HK-2 (cell line): ENCODE measurements at regions not wholly inside any gene's neighbourhood (a gene's known extent, or its start where the extent isn't known, plus 50 kb on each side); places are given as distances from the start of the nearest gene placed in this dataset.

Source experiments
- DNase-seq: peaks from one replicate; pipeline ENCODE4 v3.0.0-alpha.2; 2018; ENCODE audit not compliant: unreplicated experiment

DNA sequence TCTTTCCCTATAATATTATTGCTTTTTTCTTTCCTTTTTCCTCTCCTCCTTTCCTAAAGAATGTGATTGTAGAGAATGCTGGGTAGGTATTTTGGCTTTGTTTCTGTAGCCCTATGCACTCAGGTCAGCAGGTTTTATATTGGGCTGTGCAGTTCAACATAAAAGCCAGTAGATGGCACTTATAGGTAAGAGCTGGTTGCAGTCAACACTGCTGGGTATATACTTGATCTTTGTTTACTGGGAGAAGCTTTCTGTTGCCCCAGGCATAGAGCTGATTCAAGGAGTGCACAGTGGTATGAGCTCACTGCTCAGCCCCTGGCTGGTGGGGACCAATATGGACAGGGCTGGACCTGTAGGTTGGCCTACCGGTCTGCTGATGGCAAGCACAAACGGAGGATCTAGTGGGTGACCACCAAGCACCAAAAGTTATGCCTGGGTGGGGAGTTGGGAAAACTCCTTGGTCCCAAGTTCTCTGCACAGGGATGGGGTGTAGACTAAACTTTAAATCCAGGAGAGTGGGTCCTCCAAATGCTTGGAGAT lies 378.9 kb downstream of the PMP22 start:
- no peak for DNase-seq

DNA sequence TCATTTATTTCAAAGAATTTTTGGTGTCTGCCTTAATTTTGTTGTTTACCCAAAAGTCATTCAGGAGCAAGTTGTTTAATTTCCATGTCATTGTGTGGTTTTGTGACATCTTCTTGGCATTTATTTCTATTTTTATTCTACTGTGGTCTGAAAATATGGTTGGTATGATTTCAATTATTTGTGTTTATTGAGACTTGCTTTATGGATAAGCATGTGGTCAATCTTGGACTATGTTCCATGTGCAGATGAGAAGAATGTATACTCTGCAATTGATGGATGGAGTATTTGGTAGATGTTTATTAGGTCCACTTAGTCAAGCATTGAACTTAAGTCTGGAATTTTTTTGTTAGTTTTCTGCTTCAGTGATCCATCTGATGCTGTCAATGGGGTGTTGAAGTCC lies 383.0 kb downstream of the PMP22 start:
- no peak for DNase-seq

DNA sequence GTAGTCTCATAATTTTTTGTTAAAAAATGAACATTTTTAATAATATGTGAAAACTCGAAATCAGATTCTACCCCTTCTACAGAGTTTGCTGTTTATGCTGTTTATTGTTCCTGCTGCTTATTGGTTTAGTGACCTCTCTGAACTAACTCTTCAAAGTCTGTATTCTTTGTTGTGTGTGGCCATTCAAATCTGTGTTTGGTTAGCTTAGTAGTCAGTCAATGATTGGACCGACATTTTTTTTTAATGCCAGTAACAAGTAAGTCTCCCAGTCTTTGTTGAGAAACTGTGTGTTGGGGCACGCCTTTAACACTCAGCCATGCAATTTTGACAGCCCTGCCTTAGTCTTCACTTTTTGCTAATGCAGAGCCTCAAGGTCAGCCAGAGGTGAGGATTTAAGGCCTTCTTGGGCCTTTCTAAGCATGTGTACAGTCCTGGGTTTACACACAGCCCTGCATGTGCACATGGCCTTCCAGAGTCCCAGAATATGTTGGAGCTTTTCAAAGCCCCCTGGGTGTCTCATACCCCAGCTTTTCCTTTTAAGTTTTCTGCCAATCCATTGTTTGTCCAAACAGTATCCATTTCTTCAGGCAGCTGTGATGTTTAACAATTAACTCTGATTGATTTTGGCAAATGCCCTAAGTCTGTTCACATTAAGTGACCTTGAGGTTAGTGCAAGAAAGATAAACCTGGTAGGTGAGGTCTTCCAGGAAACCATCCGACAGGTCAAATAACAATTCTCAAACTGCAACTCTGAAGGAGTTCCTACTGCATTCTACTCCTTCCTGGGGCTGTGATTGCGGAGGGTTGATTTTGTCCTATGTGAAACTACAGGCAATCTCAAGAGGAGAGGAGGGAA lies 389.3 kb downstream of the PMP22 start:
- no peak for DNase-seq

- DNase-seq: no peak
Measured at GRCh38 chr17:14873996-14874395, 391.1 kb downstream of the PMP22 start.

- DNase-seq: no peak
Measured at GRCh38 chr17:14873540-14873939, 391.6 kb downstream of the PMP22 start.

DNA sequence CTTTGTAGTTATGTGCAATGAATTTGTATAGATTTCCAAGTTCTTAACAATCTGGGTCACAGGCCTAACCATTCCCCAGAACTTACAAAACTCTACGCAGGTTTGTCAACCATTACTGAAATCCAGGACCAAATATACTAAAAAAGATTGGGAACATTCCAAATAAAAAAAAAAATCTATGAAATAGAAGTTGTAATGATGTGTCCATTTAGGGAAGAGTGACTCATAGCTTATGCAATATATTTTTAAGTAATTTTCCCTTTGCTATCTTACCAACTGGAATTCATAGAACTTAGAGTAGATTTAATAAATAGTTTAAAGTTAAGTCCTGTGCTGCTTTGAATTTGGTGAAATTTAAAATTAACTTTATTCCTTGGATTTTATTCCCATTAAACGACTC lies 393.2 kb downstream of the PMP22 start:
- DNase-seq: no peak

GRCh38 chr17:14866266-14866665 lies 398.9 kb downstream of the PMP22 start:
- no peak for DNase-seq

DNA sequence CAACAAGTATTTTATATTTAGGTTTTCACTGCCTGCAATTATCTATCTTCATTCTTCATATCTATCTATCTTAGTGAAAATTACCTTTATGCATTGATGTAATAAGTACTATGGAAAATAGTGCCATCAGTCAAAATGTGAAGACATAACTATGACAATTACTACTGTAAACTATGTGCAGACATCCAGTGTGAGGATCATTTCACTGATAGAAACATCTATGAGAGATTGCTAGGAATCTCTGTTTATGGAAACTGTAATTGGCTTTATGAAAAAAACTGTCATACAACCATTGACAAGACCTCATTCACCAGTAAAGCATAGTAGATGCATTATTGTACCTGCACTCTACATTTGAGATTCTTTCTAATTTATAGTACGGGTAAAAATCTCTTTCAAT lies 401.0 kb downstream of the PMP22 start:
- DNase-seq: no peak

DNA sequence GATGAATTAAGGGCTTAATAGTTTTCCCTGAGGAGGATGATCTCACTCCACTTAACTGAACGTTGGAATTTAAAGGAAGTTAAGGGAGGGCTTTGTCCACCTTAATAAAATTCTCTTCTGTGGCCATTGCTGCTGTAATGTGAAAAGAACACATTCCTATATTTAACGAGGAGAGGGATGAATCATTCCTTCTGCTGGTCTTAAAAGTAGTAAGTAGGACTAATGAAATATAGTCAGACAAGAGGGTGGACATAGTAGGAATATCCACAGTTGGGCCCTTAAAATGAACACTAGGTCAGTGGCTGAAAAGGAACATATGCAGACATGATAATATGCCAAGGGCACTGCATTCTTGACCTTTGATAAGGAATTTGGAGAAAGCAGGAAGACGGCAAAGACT lies 405.6 kb downstream of the PMP22 start:
- no peak for DNase-seq

- no peak for DNase-seq
Measured at GRCh38 chr17:14856176-14856575, 408.9 kb downstream of the PMP22 start.

DNA sequence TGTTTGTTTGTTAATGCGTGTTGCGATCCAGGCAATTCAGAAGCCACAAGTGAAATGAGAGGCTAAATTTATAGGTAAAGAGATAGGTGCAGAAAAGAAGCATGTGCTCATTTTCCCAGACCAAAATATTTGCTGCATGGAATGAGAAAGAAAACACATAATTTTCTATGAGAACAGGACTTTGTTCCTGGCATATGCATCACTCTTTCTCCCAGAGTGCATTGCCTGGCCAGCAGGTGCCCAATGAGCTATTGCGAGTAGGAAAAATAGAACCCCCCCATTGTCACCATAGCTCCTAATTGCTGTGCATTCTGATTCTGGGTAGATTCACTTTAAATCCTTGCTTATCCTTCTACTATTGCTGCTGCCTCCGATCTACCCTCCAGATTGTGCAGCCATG lies 410.4 kb downstream of the PMP22 start:
- DNase-seq: no peak

DNA sequence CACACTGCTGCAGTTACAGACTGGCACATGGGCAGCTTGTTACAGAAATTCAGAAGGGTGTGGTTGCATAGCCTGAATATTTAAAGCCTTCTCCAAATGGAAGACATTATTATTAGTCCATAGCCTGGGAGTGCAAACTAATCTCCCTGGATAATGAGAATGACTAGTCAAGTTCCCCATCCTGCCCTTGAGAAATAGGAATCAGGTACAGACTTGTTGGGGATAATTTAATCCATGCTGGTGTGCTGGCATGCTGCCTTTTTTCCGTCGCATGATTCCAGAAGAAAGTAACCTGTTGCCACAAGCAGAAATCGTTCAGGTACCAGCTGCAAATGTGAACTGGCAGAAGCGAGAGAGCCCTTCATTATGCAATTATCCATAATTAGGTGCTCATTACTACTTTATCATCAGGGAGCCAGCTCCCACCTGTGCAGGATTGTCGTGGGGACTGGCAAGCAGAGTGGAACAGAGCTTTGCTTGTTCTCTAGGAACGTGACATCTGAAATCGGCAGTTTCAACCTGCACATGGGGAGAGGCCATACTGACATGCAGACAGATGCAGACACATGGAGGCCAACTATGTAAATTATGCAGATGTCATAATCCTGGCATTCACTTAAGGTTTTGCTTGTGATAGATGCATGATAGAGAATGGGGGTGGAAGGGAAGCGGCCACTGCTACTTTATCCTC lies 419.4 kb downstream of the PMP22 start:
- DNase-seq: no peak

DNA sequence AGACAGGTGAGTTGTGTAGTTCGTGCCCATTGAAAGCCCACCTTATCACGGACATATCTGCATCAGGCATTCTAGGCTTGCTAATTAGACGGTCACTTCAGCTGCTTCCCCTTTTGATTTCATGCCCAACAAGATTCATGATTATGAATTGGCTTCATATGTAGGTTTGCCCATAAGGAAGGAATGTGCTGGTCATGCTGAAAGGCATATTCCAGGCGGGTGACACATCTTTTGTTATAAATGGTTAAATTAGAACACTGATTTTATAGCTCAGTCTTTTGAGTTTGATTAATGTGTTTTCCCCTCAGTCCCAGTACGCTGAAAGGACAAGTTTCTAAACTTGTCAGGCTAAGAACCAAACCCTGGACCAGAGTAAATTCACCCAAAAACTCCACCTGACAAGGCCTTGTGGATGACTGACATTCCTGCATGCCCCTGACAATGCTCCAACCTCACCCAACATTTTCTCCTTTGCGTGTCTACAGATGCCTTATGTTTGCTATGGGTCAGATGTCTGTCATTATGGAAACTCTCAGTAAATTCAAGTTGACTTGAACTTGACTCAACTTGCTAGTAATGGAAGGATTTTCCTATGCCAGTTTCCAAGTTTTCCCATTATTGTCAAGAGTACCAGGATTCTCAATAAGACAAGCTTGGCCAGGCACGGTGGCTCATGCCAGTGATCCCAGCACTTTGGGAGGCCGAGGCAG lies 421.9 kb downstream of the PMP22 start:
- no peak for DNase-seq

- no peak for DNase-seq
Measured at GRCh38 chr17:14840616-14841231, 424.4 kb downstream of the PMP22 start.

GRCh38 chr17:14838567-14838966 lies 426.6 kb downstream of the PMP22 start:
- DNase-seq: no peak

- no peak for DNase-seq
Measured at GRCh38 chr17:14833201-14833785, 431.8 kb downstream of the PMP22 start.

DNA sequence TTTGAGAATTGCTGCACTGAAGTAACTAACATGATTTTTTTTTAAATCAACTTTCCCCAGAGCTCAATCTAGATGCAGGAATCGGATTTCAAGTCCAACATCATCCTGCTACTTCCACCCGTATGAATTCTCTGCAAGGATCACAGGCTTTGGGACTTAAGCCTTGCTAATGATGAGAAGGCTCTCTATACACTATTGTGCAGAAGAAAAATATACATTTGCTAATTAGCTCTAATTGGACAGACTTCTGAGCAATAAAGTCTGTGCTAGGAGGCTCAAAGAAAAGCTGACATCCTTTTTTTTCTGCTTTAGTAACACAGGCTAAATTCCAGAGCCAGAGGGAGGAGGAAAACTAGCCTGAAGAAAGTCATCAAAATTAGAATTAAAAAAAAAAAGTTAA lies 433.6 kb downstream of the PMP22 start:
- no peak for DNase-seq

DNA sequence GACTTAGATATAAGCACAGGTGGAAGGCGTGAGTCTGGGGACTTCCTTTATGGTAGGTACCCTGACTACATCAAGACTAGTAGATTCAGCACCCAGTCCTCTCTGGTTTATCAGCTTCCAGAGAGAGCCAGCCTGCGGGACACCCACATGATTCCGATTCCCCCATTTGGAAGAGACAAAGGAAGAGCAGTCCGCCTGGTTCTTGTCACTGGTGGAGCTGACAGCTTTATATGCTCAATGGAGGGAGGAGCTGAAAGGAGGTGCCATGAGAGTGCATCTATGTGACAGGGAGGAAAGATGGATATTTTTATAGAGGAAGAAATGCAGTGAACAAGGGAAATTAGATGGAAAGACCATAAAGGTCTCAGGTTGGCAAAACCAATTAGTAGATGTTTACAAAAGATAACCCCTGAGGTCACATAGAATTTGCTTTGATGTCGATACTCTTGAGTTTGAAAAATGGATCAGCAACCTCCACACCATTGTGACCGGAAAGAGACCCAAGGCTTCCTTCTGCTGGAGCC lies 437.7 kb downstream of the PMP22 start:
- no peak for DNase-seq

DNA sequence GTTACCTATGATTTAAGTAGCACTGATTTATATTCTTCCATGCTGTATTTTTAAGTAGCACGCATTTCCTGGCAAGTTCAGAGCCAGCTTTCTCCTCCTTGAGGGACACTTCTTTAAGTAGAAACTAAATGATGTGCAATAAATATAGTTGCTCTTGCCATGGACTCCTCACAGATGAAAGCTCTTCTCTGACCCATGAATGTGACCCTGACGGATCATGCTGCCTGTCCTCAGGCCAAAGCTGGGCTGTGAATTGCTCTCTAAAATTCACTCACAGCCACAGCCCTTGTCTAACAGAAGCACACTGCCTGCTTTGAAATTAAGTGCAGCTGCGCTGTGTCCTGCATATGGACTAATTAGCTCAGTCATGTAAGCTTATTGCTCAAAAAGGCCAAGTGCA lies 438.8 kb downstream of the PMP22 start:
- no peak for DNase-seq

DNA sequence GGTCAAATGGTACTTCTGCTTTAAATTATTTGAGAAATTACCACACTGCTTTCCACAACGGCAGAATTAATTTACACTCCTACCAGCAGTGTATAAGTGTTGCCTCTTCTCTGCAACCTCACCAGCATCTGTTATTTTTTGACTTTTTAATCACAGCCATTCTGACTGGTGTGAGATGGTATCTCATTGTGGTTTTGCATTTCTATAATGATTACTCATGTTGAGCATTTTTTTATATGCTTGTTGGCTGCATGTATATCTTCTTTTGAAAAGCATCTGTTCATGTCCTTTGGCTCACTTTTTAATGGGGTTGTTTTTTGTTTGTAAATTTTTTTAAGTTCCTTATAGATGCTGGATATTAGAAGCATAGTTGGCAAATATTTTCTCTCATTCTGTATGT lies 446.7 kb downstream of the PMP22 start:
- DNase-seq: no peak

DNA sequence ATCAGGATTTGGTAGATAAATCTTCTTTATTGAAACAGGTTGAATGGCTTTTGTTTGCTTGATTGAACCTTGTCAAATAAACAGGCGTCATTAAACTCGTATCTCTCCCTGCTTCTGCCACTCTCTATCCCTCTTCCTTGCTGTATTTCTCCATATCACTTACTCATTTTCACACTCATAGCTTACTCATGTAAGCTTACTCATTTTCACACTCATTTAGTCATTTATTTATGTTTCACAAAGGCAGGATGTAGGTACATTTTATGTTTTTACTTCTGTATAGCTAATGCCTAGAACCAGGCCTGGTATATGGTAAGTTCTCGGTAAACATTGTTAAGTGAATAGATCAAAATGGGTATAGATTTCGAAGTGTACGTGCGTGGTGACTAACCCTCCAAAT lies 450.0 kb downstream of the PMP22 start:
- no peak for DNase-seq
